K562 (cell line): ENCODE measurements at regions not wholly inside any gene's neighbourhood (a gene's known extent, or its start where the extent isn't known, plus 50 kb on each side); places are given as distances from the start of the nearest gene placed in this dataset.

ENCODE experiments used
- ATAC-seq: fragments of 200-7000 bp; cut with Tn5 transposase; 3 replicates; pipeline ENCODE4 v1.9.1; 2020; ENCODE audit warnings: moderate library complexity
- BruUV-seq: library from RNA; stranded (reverse); fragments of 400-500 nt; replicated peaks from 2 replicates; lab custom pipeline; 2021; lab: Mats Ljungman, UMichigan
- CTCF ChIA-PET: fragments of 300-600 bp; formaldehyde crosslinking; extraction: SDS; loops from one replicate; lab custom pipeline; 2021; ENCODE audit warnings: low intra/inter-chr PET ratio; lab: Yijun Ruan, JAX
- POLR2A ChIA-PET: fragments of 300-600, 350-650 bp; sonication (Branson Sonifier 250); formaldehyde crosslinking; extraction: SDS; loops from one replicate; lab custom pipeline; 2021; ENCODE audit warnings: antibody characterized with exemption, inconsistent platforms; lab: Yijun Ruan, JAX
- DNase-seq, 4 experiments: peaks; one replicate each; pipeline versions ENCODE4 v3.0.0 to v3.0.0-alpha.2; 2011 to 2018; ENCODE audit warnings: low spot score in 3 of 4, mixed read lengths in 3 of 4; ENCODE audit errors: extremely low read depth in 1 of 4
- FAIRE-seq: peaks from 2 replicates; lab custom pipeline; 2011; peaks lifted over from hg19 to GRCh38; lab: Jason Lieb, UNC
- H2AFZ ChIP-seq: 2 replicates; pipeline ENCODE4 v1.6.0; 2011; ENCODE audit warnings: low read depth, low read length, control low read depth, inconsistent platforms
- H3K27ac ChIP-seq: fragments of 200-600 bp; 3 replicates; pipeline ENCODE4 v1.8.0; 2011; ENCODE audit warnings: low read depth, mild to moderate bottlenecking, control low read depth, inconsistent platforms, low read length, moderate library complexity, mixed read lengths; ENCODE audit errors: extremely low read depth
- H3K27me3 ChIP-seq, 2 experiments: fragments of 300-600 bp in 1 of 2; 2 replicates in 1 of 2; 3 replicates in 1 of 2; pipeline versions ENCODE4 v1.6.0 to v1.8.0; 2011; ENCODE audit warnings: inconsistent platforms in 2 of 2, low read length in 2 of 2, mild to moderate bottlenecking in 1 of 2, mixed read lengths in 1 of 2, moderate library complexity in 1 of 2; ENCODE audit not compliant: control insufficient read depth in 2 of 2, insufficient read depth in 2 of 2
- H3K36me3 ChIP-seq: fragments of 300-600 bp; 3 replicates; pipeline ENCODE4 v1.8.0; 2011; ENCODE audit warnings: mild to moderate bottlenecking, low read length, inconsistent platforms; ENCODE audit not compliant: control insufficient read depth, insufficient read depth
- H3K4me1 ChIP-seq, 2 experiments: fragments of 200-600 bp in 1 of 2; replicated peaks in 1 of 2; 2 replicates in 1 of 2; 3 replicates in 1 of 2; pipeline versions ENCODE4 v1.5.1 to v1.8.0; 2011; ENCODE audit warnings: inconsistent platforms in 2 of 2, low read length in 2 of 2, mild to moderate bottlenecking in 1 of 2, mixed read lengths in 1 of 2, moderate library complexity in 1 of 2; ENCODE audit not compliant: control insufficient read depth in 2 of 2, insufficient read depth in 2 of 2
- H3K4me2 ChIP-seq: 2 replicates; pipeline ENCODE4 v1.6.1; 2011; ENCODE audit warnings: low read length, control low read depth, inconsistent platforms, mixed read lengths; ENCODE audit not compliant: insufficient read depth
- H3K4me3 ChIP-seq: fragments of 200-600 bp; sonication (generic), shearing (Covaris generic); 2 replicates; pipeline ENCODE4 v1.5.1; 2016; ENCODE audit warnings: control low read depth, inconsistent platforms
- H3K79me2 ChIP-seq: fragments of 200-600 bp; 3 replicates; pipeline ENCODE4 v1.8.0; 2011; ENCODE audit warnings: low read length, inconsistent platforms; ENCODE audit not compliant: control insufficient read depth, insufficient read depth
- H3K9ac ChIP-seq, 2 experiments: 2 replicates each; pipeline versions ENCODE4 v1.6.0 to v1.6.1; 2011; ENCODE audit warnings: low read depth in 2 of 2, low read length in 2 of 2, control low read depth in 1 of 2, inconsistent platforms in 1 of 2, mild to moderate bottlenecking in 1 of 2, mixed read lengths in 1 of 2; ENCODE audit not compliant: insufficient read depth in 1 of 2
- H3K9me1 ChIP-seq: one replicate; pipeline ENCODE4 v1.6.0; 2011; ENCODE audit warnings: inconsistent platforms, mild to moderate bottlenecking, low read length, moderate library complexity; ENCODE audit not compliant: control insufficient read depth, insufficient read depth
- H3K9me3 ChIP-seq: replicated peaks from 2 replicates; pipeline ENCODE4 v1.5.1; 2011; ENCODE audit warnings: low read depth, low read length, inconsistent platforms; ENCODE audit not compliant: control insufficient read depth, insufficient read depth
- H4K20me1 ChIP-seq: replicated peaks from 2 replicates; pipeline ENCODE4 v1.6.1; 2011; ENCODE audit warnings: low read length, inconsistent platforms, mixed read lengths; ENCODE audit not compliant: control insufficient read depth, insufficient read depth
- BCL6 ChIP-seq: fragments of 250-450 bp; sonication (Bioruptor Pico); IDR thresholded peaks from 2 replicates; pipeline ENCODE4 v1.4.0; 2020
- E2F3 ChIP-seq: fragments of 250-450 bp; sonication (Bioruptor Pico); IDR thresholded peaks from 2 replicates; pipeline ENCODE4 v1.4.0; 2020; ENCODE audit warnings: mild to moderate bottlenecking
- ERF ChIP-seq: fragments of 450-650 bp; formaldehyde crosslinking; IDR thresholded peaks from 2 replicates; pipeline ENCODE4 v1.4.0; 2020; ENCODE audit warnings: mild to moderate bottlenecking, mixed read lengths
- HBP1 ChIP-seq: fragments of 450-650 bp; formaldehyde crosslinking; IDR thresholded peaks from 2 replicates; pipeline ENCODE4 v1.4.0; 2022; ENCODE audit warnings: missing genetic modification characterization
- MCM2 ChIP-seq: fragments of 450-650 bp; IDR thresholded peaks from 2 replicates; pipeline ENCODE4 v1.6.1; 2017; ENCODE audit warnings: low read depth, mild to moderate bottlenecking
- NFRKB ChIP-seq: fragments of 450-650 bp; IDR thresholded peaks from 2 replicates; pipeline ENCODE4 v1.6.1; 2016; ENCODE audit warnings: low read depth
- PYGO2 ChIP-seq: fragments of 450-650 bp; IDR thresholded peaks from 2 replicates; pipeline ENCODE4 v1.6.1; 2016; ENCODE audit warnings: mild to moderate bottlenecking, missing genetic modification characterization, moderate library complexity, missing compliant biosample characterization
- RBM17 ChIP-seq: fragments of 200-400 bp; formaldehyde crosslinking; IDR thresholded peaks from 2 replicates; pipeline ENCODE4 v1.6.1; 2017; ENCODE audit warnings: low read depth, mild to moderate bottlenecking, low read length, borderline replicate concordance
- RFX1 ChIP-seq: fragments of 450-650 bp; IDR thresholded peaks from 2 replicates; pipeline ENCODE4 v1.6.1; 2016; ENCODE audit warnings: mild to moderate bottlenecking, moderate library complexity
- SAFB ChIP-seq: fragments of 200-400 bp; formaldehyde crosslinking; IDR thresholded peaks from 2 replicates; pipeline ENCODE4 v1.6.1; 2017; ENCODE audit warnings: low read depth, low read length, borderline replicate concordance
- SRF ChIP-seq, 2 experiments: fragments of 250-450, 450-650 bp in 1 of 2; sonication (Bioruptor Pico) in 1 of 2; sonication (generic) in 1 of 2; formaldehyde crosslinking; IDR thresholded peaks; 2 replicates each; pipeline versions ENCODE4 v1.5.0 to v1.5.1; 2020 to 2022; ENCODE audit warnings: mild to moderate bottlenecking in 1 of 2, missing genetic modification reagents in 1 of 2
- TFAM ChIP-seq: fragments of 250-450 bp; sonication (Bioruptor Pico); conservative IDR thresholded peaks from 2 replicates; pipeline ENCODE4 v1.5.0; 2021; ENCODE audit warnings: mild to moderate bottlenecking, moderate library complexity
- TOE1 ChIP-seq, 2 experiments: fragments of 450-650 bp in 1 of 2; sonication (generic) in 1 of 2; formaldehyde crosslinking in 1 of 2; IDR thresholded peaks; 2 replicates each; pipeline versions ENCODE4 v1.7.1 to v1.8.0; 2016 to 2022; ENCODE audit warnings: borderline replicate concordance in 2 of 2, mild to moderate bottlenecking in 2 of 2, antibody characterized with exemption in 1 of 2, inconsistent platforms in 1 of 2, low read depth in 1 of 2, missing genetic modification reagents in 1 of 2, moderate library complexity in 1 of 2
- WGBS: fragments of 100-300 bp; shearing (Covaris generic); methylation state at CpG from one replicate; pipeline ENCODE4 v1.1.6; 2016; ENCODE audit warnings: low coverage, mixed read lengths; ENCODE audit not compliant: insufficient coverage; ENCODE audit errors: missing lambda C conversion rate; 5-methylcytosine and 5-hydroxymethylcytosine counted together
- in situ Hi-C: fragments of 300-500 bp; cut with MboI; formaldehyde crosslinking; loops from 4 replicates; pipeline ENCODE4 v1.15.0; 2018; ENCODE audit warnings: inconsistent platforms, mixed read lengths
- intact Hi-C: fragments of 100-400 bp; cut with micrococcal nuclease; formaldehyde crosslinking; loops from 2 replicates; pipeline ENCODE4 v1.14.2; 2022
- TF ChIP-seq, protein P1 (sequence below): IDR thresholded peaks from 3 replicates; pipeline ENCODE4 v1.6.1; 2011; ENCODE audit warnings: borderline replicate concordance, mild to moderate bottlenecking, moderate library complexity; ENCODE audit not compliant: insufficient read length; ENCODE audit errors: extremely low read depth

- Histone ChIP-seq H3K36me3 (no peaks in the 10 kb centered on the region), H3K4me3 (no peak overlapping the region), H4K20me1 (no peaks in the 10 kb centered on the region), H3K27me3 (no peaks in the 10 kb centered on the region), H3K4me1 (no peaks in the 10 kb centered on the region), H3K9ac (no peak overlapping the region), H2AFZ (no peak overlapping the region), H3K27ac (no peak overlapping the region), H3K9me3 (no peaks in the 10 kb centered on the region), H3K4me2 (no peak overlapping the region), H3K9me1 (no peaks in the 10 kb centered on the region), H3K79me2 (no peaks in the 10 kb centered on the region)
- CTCF ChIA-PET: no interaction called here
- BruUV-seq: no TSS peak
- no peak for FAIRE-seq
- POLR2A ChIA-PET: no interaction called here
- intact Hi-C loops: no loop called here
- no peak for DNase-seq
- 0% methylated on average over 1 of the region's 1 CpG for WGBS
- in situ Hi-C loops: no loop called here
- ATAC-seq: no peak
- TF ChIP-seq TOE1 (IDR thresholded peaks at IDR 0.05; ENCODE audit: borderline replicate concordance) (no peak), TOE1 (CRISPR knock-in tag; IDR thresholded peaks at IDR 0.05; ENCODE audit: borderline replicate concordance, low read depth) (no peak), ERF (CRISPR knock-in tag) (no peak), TFAM (no peak), HBP1 (no peak)
Observed at GRCh38 chr5:104702212-104702611, 1139.6 kb upstream of the NUDT12 start.

- intact Hi-C loops (no loop called here), in situ Hi-C loops (no loop called here)
- H3K27ac ChIP-seq: no peak overlapping the region
- WGBS: 3% methylated on average over 2 of the region's 2 CpGs
- no peaks in the 10 kb centered on the region for H3K4me1 ChIP-seq
- no peaks in the 10 kb centered on the region for H3K79me2 ChIP-seq
- no peaks in the 10 kb centered on the region for H3K36me3 ChIP-seq
- no peak overlapping the region for H3K4me2 ChIP-seq
- no TSS peak for BruUV-seq
- ATAC-seq (no peak), FAIRE-seq (no peak), DNase-seq (no peak)
- no peak overlapping the region for H2AFZ ChIP-seq
- POLR2A ChIA-PET: no interaction called here
- CTCF ChIA-PET: no interaction called here
- H3K9ac ChIP-seq: no peak overlapping the region
- no peaks in the 10 kb centered on the region for H4K20me1 ChIP-seq
- no peaks in the 10 kb centered on the region for H3K9me1 ChIP-seq
- H3K27me3 ChIP-seq: no peaks in the 10 kb centered on the region
- H3K9me3 ChIP-seq: no peaks in the 10 kb centered on the region
- no peak overlapping the region for H3K4me3 ChIP-seq
- no peak for TF ChIP-seq SAFB
- TF ChIP-seq, protein P1, sequence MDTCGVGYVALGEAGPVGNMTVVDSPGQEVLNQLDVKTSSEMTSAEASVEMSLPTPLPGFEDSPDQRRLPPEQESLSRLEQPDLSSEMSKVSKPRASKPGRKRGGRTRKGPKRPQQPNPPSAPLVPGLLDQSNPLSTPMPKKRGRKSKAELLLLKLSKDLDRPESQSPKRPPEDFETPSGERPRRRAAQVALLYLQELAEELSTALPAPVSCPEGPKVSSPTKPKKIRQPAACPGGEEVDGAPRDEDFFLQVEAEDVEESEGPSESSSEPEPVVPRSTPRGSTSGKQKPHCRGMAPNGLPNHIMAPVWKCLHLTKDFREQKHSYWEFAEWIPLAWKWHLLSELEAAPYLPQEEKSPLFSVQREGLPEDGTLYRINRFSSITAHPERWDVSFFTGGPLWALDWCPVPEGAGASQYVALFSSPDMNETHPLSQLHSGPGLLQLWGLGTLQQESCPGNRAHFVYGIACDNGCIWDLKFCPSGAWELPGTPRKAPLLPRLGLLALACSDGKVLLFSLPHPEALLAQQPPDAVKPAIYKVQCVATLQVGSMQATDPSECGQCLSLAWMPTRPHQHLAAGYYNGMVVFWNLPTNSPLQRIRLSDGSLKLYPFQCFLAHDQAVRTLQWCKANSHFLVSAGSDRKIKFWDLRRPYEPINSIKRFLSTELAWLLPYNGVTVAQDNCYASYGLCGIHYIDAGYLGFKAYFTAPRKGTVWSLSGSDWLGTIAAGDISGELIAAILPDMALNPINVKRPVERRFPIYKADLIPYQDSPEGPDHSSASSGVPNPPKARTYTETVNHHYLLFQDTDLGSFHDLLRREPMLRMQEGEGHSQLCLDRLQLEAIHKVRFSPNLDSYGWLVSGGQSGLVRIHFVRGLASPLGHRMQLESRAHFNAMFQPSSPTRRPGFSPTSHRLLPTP: no peak
- no peak for TF ChIP-seq RBM17
- TF ChIP-seq MCM2: no peak
- no peak for TF ChIP-seq E2F3 (CRISPR knock-in tag)
- TF ChIP-seq SRF (CRISPR knock-in tag; IDR thresholded peaks at IDR 0.05): no peak
- no peak for TF ChIP-seq RFX1
- TF ChIP-seq NFRKB: no peak
- no peak for TF ChIP-seq PYGO2 (tag)
- no peak for TF ChIP-seq BCL6
Observed at GRCh38 chr5:104699438-104699837, 1136.8 kb upstream of the NUDT12 start.
